VCaP (cell line): ENCODE measurements at regions not wholly inside any gene's neighbourhood (a gene's known extent, or its start where the extent isn't known, plus 50 kb on each side); places are given as distances from the start of the nearest gene placed in this dataset.

ENCODE experiments used
- H3K27ac ChIP-seq: fragments of 450-650 bp; 2 replicates; pipeline ENCODE4 v1.5.1; 2017
- TF ChIP-seq, protein P1 (sequence below): fragments of 450-650 bp; conservative IDR thresholded peaks from 2 replicates; pipeline ENCODE4 v1.5.1; 2017; ENCODE audit warnings: mild to moderate bottlenecking, moderate library complexity

DNA sequence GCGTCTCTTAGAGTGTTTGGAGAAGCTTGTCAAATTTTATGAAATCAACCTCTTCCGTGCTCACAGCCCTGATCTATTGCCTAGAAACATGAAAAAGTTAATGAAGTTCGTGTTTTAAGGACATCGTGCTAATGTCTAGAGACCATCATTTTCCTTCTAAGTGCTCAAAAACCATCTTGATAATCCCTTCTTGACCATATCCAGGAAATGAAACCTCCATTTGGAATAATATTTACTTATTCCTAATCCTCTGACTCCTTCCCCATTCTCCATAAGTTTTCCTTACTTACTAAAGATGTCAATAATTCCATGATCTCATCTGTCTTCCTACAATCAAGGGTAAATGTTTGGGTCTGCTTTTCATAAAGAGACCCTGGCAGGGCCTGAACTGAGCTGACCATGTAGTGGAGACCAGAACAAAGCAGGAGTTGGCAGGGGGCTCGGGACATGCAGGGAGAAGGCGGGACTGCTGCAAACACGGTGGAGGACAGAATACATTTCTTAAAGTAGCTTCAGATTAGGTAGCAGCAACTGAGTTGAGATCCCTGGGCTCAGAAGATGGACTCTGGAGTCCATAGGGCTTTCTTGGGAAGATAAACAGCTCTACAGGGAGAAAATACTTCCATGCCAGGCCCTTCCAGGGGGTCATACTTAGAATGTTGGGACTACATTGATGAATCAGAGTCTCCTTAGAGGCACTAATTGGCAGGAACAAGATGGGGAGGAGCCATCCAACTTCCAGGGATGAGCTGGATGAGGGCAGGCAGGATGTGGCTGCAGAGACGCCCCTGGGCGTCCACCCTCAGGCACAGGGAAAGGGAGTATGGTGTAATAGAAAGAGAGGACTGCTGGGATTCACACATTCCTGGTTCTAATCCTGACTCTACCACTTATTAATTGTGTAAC, 100.7 kb downstream of the RIN2 start:
- TF ChIP-seq, protein P1, sequence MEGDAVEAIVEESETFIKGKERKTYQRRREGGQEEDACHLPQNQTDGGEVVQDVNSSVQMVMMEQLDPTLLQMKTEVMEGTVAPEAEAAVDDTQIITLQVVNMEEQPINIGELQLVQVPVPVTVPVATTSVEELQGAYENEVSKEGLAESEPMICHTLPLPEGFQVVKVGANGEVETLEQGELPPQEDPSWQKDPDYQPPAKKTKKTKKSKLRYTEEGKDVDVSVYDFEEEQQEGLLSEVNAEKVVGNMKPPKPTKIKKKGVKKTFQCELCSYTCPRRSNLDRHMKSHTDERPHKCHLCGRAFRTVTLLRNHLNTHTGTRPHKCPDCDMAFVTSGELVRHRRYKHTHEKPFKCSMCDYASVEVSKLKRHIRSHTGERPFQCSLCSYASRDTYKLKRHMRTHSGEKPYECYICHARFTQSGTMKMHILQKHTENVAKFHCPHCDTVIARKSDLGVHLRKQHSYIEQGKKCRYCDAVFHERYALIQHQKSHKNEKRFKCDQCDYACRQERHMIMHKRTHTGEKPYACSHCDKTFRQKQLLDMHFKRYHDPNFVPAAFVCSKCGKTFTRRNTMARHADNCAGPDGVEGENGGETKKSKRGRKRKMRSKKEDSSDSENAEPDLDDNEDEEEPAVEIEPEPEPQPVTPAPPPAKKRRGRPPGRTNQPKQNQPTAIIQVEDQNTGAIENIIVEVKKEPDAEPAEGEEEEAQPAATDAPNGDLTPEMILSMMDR = no peak
- no peak overlapping the region for H3K27ac ChIP-seq

DNA sequence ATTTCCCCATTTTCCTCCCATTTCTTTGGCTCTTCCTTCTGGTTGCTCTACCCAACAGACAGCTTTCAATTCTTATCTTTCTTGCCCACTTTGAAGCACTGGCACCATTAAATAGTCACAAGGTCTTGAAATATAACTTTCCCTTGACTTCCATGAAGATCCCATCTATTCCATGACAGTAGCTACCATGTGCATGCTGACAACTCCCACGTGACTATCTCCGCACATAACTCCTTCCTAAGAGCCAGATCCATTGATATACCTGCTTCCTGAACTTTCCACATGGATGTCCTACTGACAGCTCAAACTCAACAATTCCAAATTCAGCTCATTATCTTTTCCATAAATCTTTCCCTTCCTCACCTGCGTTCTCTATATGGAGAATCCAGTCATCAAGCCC, 101.4 kb downstream of the RIN2 start:
- H3K27ac ChIP-seq = no peak overlapping the region
- TF ChIP-seq, protein P1 = no peak

DNA sequence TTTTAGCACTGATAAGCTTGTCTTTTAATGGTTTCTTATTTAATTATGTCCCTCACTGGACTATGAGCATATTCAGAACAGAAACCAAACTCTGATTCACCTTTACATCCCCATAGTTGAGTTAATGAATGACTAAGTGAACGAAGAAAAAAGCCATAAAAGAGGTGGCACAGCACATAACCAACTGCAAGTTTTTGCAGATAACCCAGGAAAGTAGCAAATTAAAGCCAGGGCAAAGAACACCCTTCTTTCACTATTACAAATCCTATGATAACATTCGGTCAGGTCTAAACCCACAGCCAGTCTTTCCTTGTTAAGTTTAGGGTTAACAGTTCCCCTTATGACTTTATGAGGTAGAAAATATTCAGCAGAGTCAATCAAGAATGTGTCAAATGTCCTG, 102.7 kb downstream of the RIN2 start:
- no peak overlapping the region for H3K27ac ChIP-seq
- TF ChIP-seq, protein P1 = no peak

DNA sequence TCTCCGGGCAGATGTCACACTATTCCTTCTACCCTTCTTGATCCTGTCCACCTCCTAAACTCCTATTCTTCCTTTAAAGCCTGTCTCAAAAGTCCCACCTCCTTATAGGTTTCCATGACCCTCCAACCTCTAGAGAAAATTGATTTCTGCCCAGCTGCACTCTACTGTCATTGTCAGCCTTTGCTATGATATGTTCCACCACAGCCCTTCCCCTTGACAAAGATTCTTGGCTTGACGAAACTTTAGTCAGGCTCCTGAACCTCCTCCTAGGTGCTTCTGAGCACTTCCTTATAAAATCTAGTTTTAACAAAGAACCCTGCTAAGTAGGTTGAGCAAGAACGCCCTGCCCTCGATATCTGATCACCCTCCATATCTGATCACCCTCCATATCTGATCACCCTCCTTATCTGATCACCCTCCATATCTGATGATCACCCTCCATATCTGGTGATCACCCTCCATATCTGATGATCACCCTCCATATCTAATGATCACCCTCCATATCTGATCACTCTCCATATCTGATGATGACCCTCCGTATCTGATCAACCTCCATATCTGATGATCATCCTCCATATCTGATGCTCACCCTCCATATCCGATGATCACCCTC, 103.2 kb downstream of the RIN2 start:
- H3K27ac ChIP-seq = no peak overlapping the region
- TF ChIP-seq, protein P1 = no peak

DNA sequence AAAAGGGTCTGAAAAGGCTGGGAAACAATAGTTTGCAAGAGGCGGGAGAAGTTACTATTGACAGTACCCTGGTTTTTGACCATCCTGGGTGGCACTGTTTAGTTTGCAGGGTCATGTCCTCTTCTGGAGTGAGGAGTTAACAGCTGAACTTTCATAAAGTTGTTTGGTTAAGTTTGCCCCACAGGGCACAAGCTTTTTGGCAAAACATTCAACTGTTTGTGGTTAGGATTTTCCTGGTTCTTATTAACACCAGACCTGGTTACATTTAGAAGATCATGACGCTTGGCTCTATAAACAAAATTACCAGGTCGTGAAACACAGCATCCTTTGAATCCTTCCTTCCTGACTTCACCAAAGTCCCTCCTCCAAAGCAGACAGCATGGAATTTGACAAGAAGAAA, 106.1 kb downstream of the RIN2 start:
- TF ChIP-seq, protein P1 = no peak
- H3K27ac ChIP-seq = no peak overlapping the region

DNA sequence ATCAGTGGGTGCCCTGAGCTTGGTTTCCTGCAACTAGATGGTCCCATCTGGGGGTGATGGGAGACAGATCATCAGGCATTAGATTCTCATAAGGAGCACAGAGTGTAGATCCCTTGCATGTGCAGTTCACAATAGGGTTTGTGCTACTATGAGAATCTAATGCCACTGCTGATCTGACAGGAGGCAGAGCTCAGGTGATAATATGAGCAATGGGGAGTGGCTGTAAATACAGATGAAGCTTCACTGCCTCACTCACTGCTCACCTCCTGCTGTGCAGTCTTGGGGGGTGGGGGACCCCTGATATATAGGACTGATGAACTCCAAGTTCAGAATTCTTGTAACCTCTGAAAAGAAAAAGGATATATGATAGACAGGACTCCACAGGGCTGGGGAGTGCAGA, 108.0 kb downstream of the RIN2 start:
- H3K27ac ChIP-seq = no peak overlapping the region
- TF ChIP-seq, protein P1 = no peak

DNA sequence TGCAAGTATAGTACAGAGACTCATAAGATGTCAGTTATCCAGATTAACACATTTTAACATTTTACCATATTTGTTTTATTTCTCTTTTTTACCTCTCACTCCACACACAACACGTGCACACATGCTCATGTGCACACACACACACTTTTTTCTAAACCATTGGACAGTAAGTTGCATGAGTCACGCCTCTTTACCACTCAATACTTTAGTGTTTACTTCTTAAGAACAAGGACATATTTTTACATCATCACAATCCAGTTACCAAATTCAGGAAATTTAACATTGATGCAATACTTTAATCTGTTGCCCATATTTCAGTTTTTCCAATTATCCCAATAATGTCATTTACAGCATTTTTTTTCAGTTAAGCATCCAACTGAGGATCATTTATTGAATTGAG, 109.0 kb downstream of the RIN2 start:
- TF ChIP-seq, protein P1 = no peak

More for the DNA sequence above, 109.0 kb downstream of the RIN2 start:
- no peak overlapping the region for H3K27ac ChIP-seq
